IMR-90 (cell line): ENCODE measurements at regions not wholly inside any gene's neighbourhood (a gene's known extent, or its start where the extent isn't known, plus 50 kb on each side); places are given as distances from the start of the nearest gene placed in this dataset.

Source experiments
- ATAC-seq: fragments of 200-7000 bp; cut with Tn5 transposase; 2 replicates; pipeline ENCODE4 v1.9.1; 2020; ENCODE audit warnings: low read depth, mild to moderate bottlenecking, moderate library complexity
- BruUV-seq: library from RNA; stranded (reverse); fragments of 400-500 nt; replicated peaks from 2 replicates; lab custom pipeline; 2021; lab: Mats Ljungman, UMichigan
- CTCF ChIA-PET: fragments of 300-600 bp; formaldehyde crosslinking; extraction: SDS; loops from one replicate; lab custom pipeline; 2021; ENCODE audit warnings: antibody characterized with exemption; lab: Yijun Ruan, JAX
- POLR2A ChIA-PET: fragments of 300-600 bp; sonication (Branson Sonifier 250); formaldehyde crosslinking; loops from one replicate; lab custom pipeline; 2022; ENCODE audit warnings: antibody characterized with exemption; ENCODE audit not compliant: unreplicated experiment; lab: Charles Lee
- DNase-seq: peaks from one replicate; pipeline ENCODE4 v3.0.0; 2013
- H2AFZ ChIP-seq: replicated peaks from 2 replicates; pipeline ENCODE3; 2013; ENCODE audit warnings: low read length, mild to moderate bottlenecking; ENCODE audit not compliant: poor library complexity
- H2AK5ac ChIP-seq: 2 replicates; pipeline ENCODE4 v1.6.1; 2013; ENCODE audit warnings: low read depth, low read length, inconsistent platforms
- H2AK9ac ChIP-seq: replicated peaks from 2 replicates; pipeline ENCODE3; 2013; ENCODE audit warnings: mild to moderate bottlenecking, low read depth, low read length, moderate library complexity; ENCODE audit not compliant: poor library complexity
- H2BK120ac ChIP-seq: 2 replicates; pipeline ENCODE4 v1.6.1; 2013; ENCODE audit warnings: low read depth, low read length, inconsistent platforms
- H2BK15ac ChIP-seq: 3 replicates; pipeline ENCODE4 v1.6.1; 2013; ENCODE audit warnings: low read depth, low read length, inconsistent platforms
- H2BK20ac ChIP-seq: 2 replicates; pipeline ENCODE4 v1.6.1; 2013; ENCODE audit warnings: low read depth, mild to moderate bottlenecking, inconsistent platforms, low read length, moderate library complexity
- H2BK5ac ChIP-seq: 2 replicates; pipeline ENCODE4 v1.6.1; 2013; ENCODE audit warnings: mild to moderate bottlenecking, low read depth, low read length, inconsistent platforms; ENCODE audit not compliant: poor library complexity, severe bottlenecking
- H3K14ac ChIP-seq: replicated peaks from 2 replicates; pipeline ENCODE4 v1.6.1; 2013; ENCODE audit warnings: low read depth, low read length, inconsistent platforms
- H3K18ac ChIP-seq: 2 replicates; pipeline ENCODE4 v1.6.1; 2013; ENCODE audit warnings: low read depth, low read length, control low read depth
- H3K23ac ChIP-seq: 2 replicates; pipeline ENCODE4 v1.6.1; 2013; ENCODE audit warnings: low read depth, low read length, inconsistent platforms
- H3K27ac ChIP-seq: 2 replicates; pipeline ENCODE4 v1.5.1; 2013; ENCODE audit warnings: mild to moderate bottlenecking, control low read depth, low read length; ENCODE audit not compliant: insufficient read depth
- H3K27me3 ChIP-seq: 2 replicates; pipeline ENCODE4 v1.6.1; 2013; ENCODE audit warnings: low read length; ENCODE audit not compliant: control insufficient read depth, insufficient read depth
- H3K36me3 ChIP-seq: 2 replicates; pipeline ENCODE4 v1.6.1; 2013; ENCODE audit warnings: low read length, mixed read lengths; ENCODE audit not compliant: control insufficient read depth, insufficient read depth
- H3K4ac ChIP-seq: 2 replicates; pipeline ENCODE4 v1.6.1; 2013; ENCODE audit warnings: low read depth, low read length, inconsistent platforms
- H3K4me1 ChIP-seq: 2 replicates; pipeline ENCODE4 v1.6.1; 2013; ENCODE audit warnings: low read length, mixed read lengths; ENCODE audit not compliant: control insufficient read depth, insufficient read depth
- H3K4me2 ChIP-seq: 2 replicates; pipeline ENCODE4 v1.6.1; 2013; ENCODE audit warnings: low read depth, mild to moderate bottlenecking, control low read depth, low read length, moderate library complexity
- H3K4me3 ChIP-seq: 2 replicates; pipeline ENCODE4 v1.5.1; 2013; ENCODE audit warnings: low read depth, mild to moderate bottlenecking, control low read depth, low read length, moderate library complexity; ENCODE audit not compliant: insufficient read depth
- H3K56ac ChIP-seq: 2 replicates; pipeline ENCODE4 v1.6.1; 2013; ENCODE audit warnings: low read length, inconsistent platforms; ENCODE audit not compliant: insufficient read depth; ENCODE audit errors: extremely low read depth
- H3K79me1 ChIP-seq, 2 experiments: 2 replicates each; pipeline ENCODE4 v1.6.1; 2013; ENCODE audit warnings: low read length in 2 of 2, inconsistent platforms in 1 of 2, low read depth in 1 of 2
- H3K9ac ChIP-seq: 2 replicates; pipeline ENCODE4 v1.6.1; 2013; ENCODE audit warnings: low read depth, low read length, control low read depth
- H3K9me1 ChIP-seq: 2 replicates; pipeline ENCODE4 v1.6.1; 2013; ENCODE audit warnings: low read length, inconsistent platforms; ENCODE audit not compliant: insufficient read depth
- H3K9me3 ChIP-seq: 2 replicates; pipeline ENCODE4 v1.6.1; 2013; ENCODE audit warnings: low read length; ENCODE audit not compliant: control insufficient read depth, insufficient read depth
- H4K20me1 ChIP-seq: 2 replicates; pipeline ENCODE4 v1.6.1; 2013; ENCODE audit warnings: low read length, inconsistent platforms; ENCODE audit not compliant: insufficient read depth
- H4K5ac ChIP-seq: 2 replicates; pipeline ENCODE4 v1.6.1; 2013; ENCODE audit warnings: mild to moderate bottlenecking, low read depth, low read length, control low read depth
- H4K8ac ChIP-seq, 2 experiments: 2 replicates each; pipeline ENCODE4 v1.6.1; 2013; ENCODE audit warnings: low read depth in 2 of 2, low read length in 2 of 2, control low read depth in 1 of 2, inconsistent platforms in 1 of 2
- H4K91ac ChIP-seq: 2 replicates; pipeline ENCODE4 v1.6.1; 2013; ENCODE audit warnings: low read depth, low read length, inconsistent platforms; ENCODE audit not compliant: insufficient read depth
- CEBPB ChIP-seq: IDR thresholded peaks from 2 replicates; pipeline ENCODE4 v1.6.1; 2012; ENCODE audit warnings: low read depth, low read length, improper control_type of control experiment
- FOS ChIP-seq: fragments of 150-350 bp; IDR thresholded peaks from 2 replicates; pipeline ENCODE4 v1.6.1; 2016; ENCODE audit warnings: low read depth, low read length
- POLR2A ChIP-seq: IDR thresholded peaks from 2 replicates; pipeline ENCODE4 v1.6.1; 2012; ENCODE audit warnings: mild to moderate bottlenecking, low read depth, low read length
- RFX5 ChIP-seq: IDR thresholded peaks from 2 replicates; pipeline ENCODE4 v1.8.0; 2012; ENCODE audit warnings: low read depth, mild to moderate bottlenecking, low read length, moderate library complexity
- WGBS, 2 experiments: methylation state at CpG; one replicate each; pipeline versions ENCODE4 v1.1.5 to v1.1.7; 2013; ENCODE audit warnings: missing lambda C conversion rate in 2 of 2; ENCODE audit not compliant: insufficient read length in 1 of 2; ENCODE audit errors: extremely low coverage in 2 of 2; 5-methylcytosine and 5-hydroxymethylcytosine counted together
- dilution Hi-C: fragments of 300-500 bp; cut with HindIII; formaldehyde crosslinking; loops from one replicate; pipeline ENCODE4 v1.14.3; 2018; ENCODE audit warnings: low sequenced_read_pairs; ENCODE audit not compliant: unreplicated experiment
- in situ Hi-C: fragments of 300-500 bp; cut with MboI; formaldehyde crosslinking; loops from 3 replicates; pipeline ENCODE4 v1.14.3; 2019; ENCODE audit warnings: low sequenced_read_pairs, inconsistent platforms, mixed read lengths
- intact Hi-C: fragments of 100-400 bp; cut with micrococcal nuclease; formaldehyde crosslinking; loops from 2 replicates; pipeline ENCODE4 v1.10.0; 2022

DNA sequence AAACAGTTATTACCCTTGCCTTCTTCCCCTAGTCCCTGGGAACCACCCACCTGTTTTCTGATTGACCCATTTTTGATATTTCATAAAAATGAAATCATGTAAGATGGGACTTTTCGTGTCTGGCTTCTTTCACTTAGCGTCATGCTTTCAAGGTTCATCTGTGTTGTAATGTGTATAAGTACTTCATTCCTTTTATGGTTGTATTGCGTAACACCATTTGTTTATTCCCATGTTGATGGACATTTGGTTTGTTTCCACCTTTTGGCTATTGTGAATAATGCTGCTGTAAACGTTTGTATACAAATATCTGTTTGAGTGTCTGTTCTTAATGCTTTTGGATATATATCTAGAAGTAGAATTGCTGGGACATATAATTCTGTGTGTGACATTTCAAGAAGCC lies 650.1 kb upstream of the COX7C start:
- Histone ChIP-seq H3K4me3 (no peak overlapping the region), H4K5ac (no peak overlapping the region), H3K56ac (no peak overlapping the region), H2BK5ac (no peak overlapping the region), H2BK20ac (no peak overlapping the region), H3K4ac (no peak overlapping the region), H2BK120ac (no peak overlapping the region), H3K9me1 (no peaks in the 10 kb centered on the region), H3K27me3 (no peaks in the 10 kb centered on the region), H3K9me3 (0 out of 2 replicates have a peak, but pooled peaks cover 2% of the 10 kb centered on the region), H2BK15ac (no peak overlapping the region), H2AFZ (no peak overlapping the region), H3K36me3 (no peaks in the 10 kb centered on the region), H3K27ac (no peak overlapping the region), H4K8ac (no peak overlapping the region), H3K14ac (no peak overlapping the region), H2AK9ac (no peak overlapping the region), H3K9ac (no peak overlapping the region), H3K23ac (no peak overlapping the region), H3K4me1 (no peaks in the 10 kb centered on the region), H4K91ac (no peak overlapping the region), H3K79me1 (no peaks in the 10 kb centered on the region), H2AK5ac (no peak overlapping the region), H3K18ac (no peak overlapping the region), H4K20me1 (no peaks in the 10 kb centered on the region), H3K4me2 (no peak overlapping the region)
- dilution Hi-C loops: no loop called here
- WGBS, 2 experiments: no CpG with 5 or more reads among the region's 4 CpGs
- ATAC-seq (no peak), DNase-seq (no peak)
- TF ChIP-seq POLR2A (no peak), FOS (no peak), RFX5 (no peak), CEBPB (peak; percentile 88)
- ChIA-PET CTCF (no interaction called here), POLR2A (no interaction called here)
- BruUV-seq: no TSS peak
- intact Hi-C loops: no loop called here
- in situ Hi-C loops: no loop called here
